Upper lobe of left lung (tissue), 4 donors: ENCODE measurements at regions not wholly inside any gene's neighbourhood (a gene's known extent, or its start where the extent isn't known, plus 50 kb on each side); places are given as distances from the start of the nearest gene placed in this dataset.

Source experiments
- CTCF ChIP-seq, 6 experiments: fragments of 450-650 bp in 4 of 6; fragments of 200-600 bp in 2 of 6; sonication (generic) in 2 of 6; IDR thresholded peaks; one replicate each; pipeline ENCODE4 v1.5.1; 2016 to 2019; ENCODE audit warnings: antibody characterized with exemption in 6 of 6
- EP300 ChIP-seq, 4 donors: sonication (generic); formaldehyde crosslinking; IDR thresholded peaks; one replicate each; pipeline ENCODE4 v1.5.1; 2017; ENCODE audit warnings: antibody characterized with exemption in 4 of 4, control low read depth in 2 of 4
- POLR2A ChIP-seq, 4 donors: fragments of 450-650 bp; IDR thresholded peaks; one replicate each; pipeline ENCODE4 v1.5.1; 2016 to 2017; ENCODE audit warnings: antibody characterized with exemption in 4 of 4, mild to moderate bottlenecking in 2 of 4

GRCh38 chr7:46360811-46361210 is 439.7 kb upstream of the IGFBP3 start:
- TF ChIP-seq CTCF (IDR thresholded peaks at IDR 0.05) (no peak), POLR2A (IDR thresholded peaks at IDR 0.05) (no peak), EP300 (IDR thresholded peaks at IDR 0.05) (no peak)
